ENCODE measurements at regions not wholly inside any gene's neighbourhood (a gene's known extent, or its start where the extent isn't known, plus 50 kb on each side); places are given as distances from the start of the nearest gene placed in this dataset.

- TF ChIP-seq EGR1 (IDR thresholded peaks at IDR 0.05; ENCODE audit: borderline replicate concordance in 1 of 2, low read depth in 2 of 2, low read length in 2 of 2) = no peak
- no peak for TF ChIP-seq POU2F2 (IDR thresholded peaks at IDR 0.05; ENCODE audit: borderline replicate concordance, low read depth, low read length)
- TF ChIP-seq MEF2A (IDR thresholded peaks at IDR 0.05; ENCODE audit: insufficient read depth, low read depth, low read length) = no peak
- no peak for TF ChIP-seq POLR2AphosphoS5 (IDR thresholded peaks at IDR 0.05; ENCODE audit: low read length)
Measured at GRCh38 chr5:14063691-14064090, 79.5 kb upstream of the TRIO start (continued).

GRCh38 chr5:14063138-14063537 lies 80.0 kb upstream of the TRIO start:
- no peak for TF ChIP-seq NFYA (IDR thresholded peaks at IDR 0.05; ENCODE audit: borderline replicate concordance, low read depth, low read length)
- TF ChIP-seq JUND (IDR thresholded peaks at IDR 0.05; ENCODE audit: low read depth, low read length) = no peak
- TF ChIP-seq USF1 (IDR thresholded peaks at IDR 0.05; ENCODE audit: borderline replicate concordance, extremely low read length, insufficient read depth, low read depth, low read length) = no peak
- TF ChIP-seq MTA3 (IDR thresholded peaks at IDR 0.05; ENCODE audit: borderline replicate concordance, low read length) = no peak
- TF ChIP-seq KAT2A (conservative IDR thresholded peaks at IDR 0.05; ENCODE audit: control insufficient read depth, low read depth, low read length) = no peak
- no peak for TF ChIP-seq BCL11A (IDR thresholded peaks at IDR 0.05; ENCODE audit: low read depth, low read length)
- no peak for TF ChIP-seq MEF2B (IDR thresholded peaks at IDR 0.05; ENCODE audit: partially characterized antibody, poor library complexity, severe bottlenecking)
- DNase-seq (ENCODE audit: low read depth, low spot score) (no peak), FAIRE-seq (no peak), ATAC-seq (no peak)
- CTCF ChIA-PET = interaction anchor here (1.1 kb wide), 1 partner anchor 9 kb away, joined by 3 read pairs; no protein-coding TSS in a partner anchor
- POLR2A ChIA-PET = no interaction called here
- Histone ChIP-seq H2AFZ (ENCODE audit: control insufficient read depth, low read depth, low read length) (no peak overlapping the region), H3K9ac (ENCODE audit: control insufficient read depth, insufficient read depth, low read length) (no peak overlapping the region), H3K4me3 (no peak overlapping the region), H3K27me3 (replicated peaks in 1 of 2; ENCODE audit: control insufficient read depth in 2 of 2, insufficient read depth in 2 of 2, low read length in 1 of 2) (no peaks in the 10 kb centered on the region), H3K4me1 (ENCODE audit: control insufficient read depth, insufficient read depth, low read length) (no peaks in the 10 kb centered on the region), H4K20me1 (ENCODE audit: control insufficient read depth, insufficient read depth) (no peaks in the 10 kb centered on the region), H3K27ac (ENCODE audit: control insufficient read depth, insufficient read depth) (no peak overlapping the region), H3K79me2 (ENCODE audit: control insufficient read depth, insufficient read depth, low read length) (no peaks in the 10 kb centered on the region), H3K4me2 (ENCODE audit: control insufficient read depth, insufficient read depth) (no peak overlapping the region), H3K9me3 (replicated peaks; ENCODE audit: control insufficient read depth, insufficient read depth, low read length) (no peaks in the 10 kb centered on the region; the same call in 2 of the 3 replicates), H3K36me3 (ENCODE audit: control insufficient read depth in 2 of 2, insufficient read depth in 2 of 2, low read length in 1 of 2) (no peaks in the 10 kb centered on the region)
- intact Hi-C loops (cut with micrococcal nuclease; ENCODE audit: unreplicated experiment) = loop anchor here (1.0 kb wide), 1 partner anchor 24 kb away; no protein-coding TSS in a partner anchor
- 47% methylated on average over 4 of the region's 4 CpGs for WGBS (ENCODE audit: insufficient coverage, insufficient replicate concordance, low lambda C conversion rate, missing lambda C conversion rate)
- in situ Hi-C loops (cut with MboI) = no loop called here
- SMC1A ChIA-PET (ENCODE audit: uncharacterized antibody, unreplicated experiment) = interaction anchor here (0.9 kb wide), 1 partner anchor 14 kb away, joined by 4 read pairs; no protein-coding TSS in a partner anchor
- BruUV-seq (replicated peaks) = no TSS peak
- RAD21 ChIA-PET (ENCODE audit: unreplicated experiment) = no interaction called here
